Ammon's horn (tissue), 1 donor: ENCODE measurements at regions not wholly inside any gene's neighbourhood (a gene's known extent, or its start where the extent isn't known, plus 50 kb on each side); places are given as distances from the start of the nearest gene placed in this dataset.
"Not testable (repeated sequence)": the region's sequence is repeated elsewhere in the genome, so short reads cannot be mapped to it uniquely, and the experiment has no call there.

Source experiments
- DNase-seq: peaks from one replicate; pipeline ENCODE4 v3.0.0-alpha.2; 2016; ENCODE audit warnings: low spot score

GRCh38 chr16:72729552-72729951 lies 318.4 kb downstream of the ZFHX3 start:
- not testable (repeated sequence) for DNase-seq

- DNase-seq = no peak
Observed at GRCh38 chr16:72728516-72728915, 319.4 kb downstream of the ZFHX3 start.

GRCh38 chr16:72727565-72727964 lies 320.4 kb downstream of the ZFHX3 start:
- no peak for DNase-seq

GRCh38 chr16:72725643-72726042 lies 322.3 kb downstream of the ZFHX3 start:
- DNase-seq = no peak

GRCh38 chr16:72723781-72724180 lies 324.1 kb downstream of the ZFHX3 start:
- no peak for DNase-seq

- DNase-seq = peak; percentile 23
Observed at GRCh38 chr16:72722552-72722951, 325.4 kb downstream of the ZFHX3 start.

DNA sequence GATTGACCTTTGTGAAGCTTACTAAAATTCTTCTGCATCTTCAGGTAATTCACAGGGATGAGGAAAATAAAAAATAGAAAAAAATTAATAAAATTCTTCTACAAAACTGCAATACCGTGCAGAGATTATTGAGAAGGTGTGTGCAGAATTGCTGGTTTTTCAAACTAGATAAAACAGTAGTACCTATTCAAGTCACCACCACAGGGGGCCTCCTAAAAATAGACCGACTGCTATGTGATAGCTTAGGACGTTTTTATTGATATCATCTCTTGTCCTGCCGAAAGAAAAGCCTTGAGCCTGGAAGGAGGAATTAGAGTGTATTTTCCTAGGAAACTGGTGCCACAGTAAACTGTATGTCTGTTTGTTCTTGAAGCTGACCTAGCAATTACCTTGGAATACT lies 325.9 kb downstream of the ZFHX3 start:
- DNase-seq = no peak

DNA sequence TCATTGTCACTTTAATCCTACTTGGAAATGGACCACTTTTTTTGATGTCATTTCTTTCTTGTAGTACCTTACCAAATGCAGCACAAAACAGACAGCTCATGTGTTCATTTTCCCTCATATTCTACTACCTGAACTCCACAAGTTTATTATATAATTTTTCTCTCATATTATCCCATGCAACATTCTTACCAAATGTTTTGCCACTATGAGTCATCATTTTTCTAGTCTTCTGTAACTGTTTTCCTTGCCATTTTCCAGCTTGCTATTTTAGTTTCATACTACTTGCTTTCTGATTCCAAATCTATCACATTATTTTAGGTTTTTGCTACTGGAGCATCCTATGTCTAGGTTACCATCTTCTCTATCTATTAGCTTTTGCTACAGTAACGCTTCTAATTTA lies 332.7 kb downstream of the ZFHX3 start:
- DNase-seq = no peak

DNA sequence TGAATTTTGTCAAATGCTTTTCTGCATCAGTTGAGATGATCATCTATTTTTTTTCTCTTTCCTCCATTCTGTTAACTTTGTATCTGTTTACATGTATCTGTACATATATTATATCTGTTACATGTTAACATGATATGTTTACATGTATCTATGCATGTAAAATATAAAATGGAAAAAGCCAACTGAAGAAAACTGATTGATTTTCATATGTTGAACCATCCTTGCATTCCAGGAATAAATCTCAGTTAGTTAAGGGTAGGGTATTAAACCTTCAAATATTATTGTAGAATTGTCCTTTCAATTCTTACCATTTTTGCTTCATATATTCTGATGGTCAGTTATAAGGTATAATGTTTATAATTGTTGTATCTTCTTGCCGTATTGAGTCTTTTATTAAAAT lies 336.1 kb downstream of the ZFHX3 start:
- no peak for DNase-seq

DNA sequence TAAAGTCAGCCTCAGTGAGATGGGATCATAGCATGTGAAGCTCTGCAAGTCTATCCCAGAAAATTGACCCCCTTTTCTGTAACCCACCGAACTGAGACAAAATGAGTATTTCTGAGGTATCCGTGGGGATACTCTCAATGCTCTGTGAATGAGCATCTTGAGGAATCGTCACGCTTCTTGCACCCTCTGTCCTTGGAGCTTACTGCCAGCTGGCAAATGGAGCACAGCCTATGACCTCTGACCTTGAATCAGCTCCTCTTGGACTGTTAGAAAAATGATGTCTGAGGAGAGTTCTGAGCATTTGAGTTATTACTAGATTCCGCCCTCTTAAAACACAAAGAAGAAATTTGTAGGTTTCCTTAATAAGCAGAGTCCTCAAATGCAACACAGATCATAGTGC lies 342.1 kb downstream of the ZFHX3 start:
- DNase-seq = no peak

- DNase-seq = no peak
Observed at GRCh38 chr16:72704746-72705372, 343.1 kb downstream of the ZFHX3 start.

GRCh38 chr16:72689851-72690250 lies 358.1 kb downstream of the ZFHX3 start:
- no peak for DNase-seq

DNA sequence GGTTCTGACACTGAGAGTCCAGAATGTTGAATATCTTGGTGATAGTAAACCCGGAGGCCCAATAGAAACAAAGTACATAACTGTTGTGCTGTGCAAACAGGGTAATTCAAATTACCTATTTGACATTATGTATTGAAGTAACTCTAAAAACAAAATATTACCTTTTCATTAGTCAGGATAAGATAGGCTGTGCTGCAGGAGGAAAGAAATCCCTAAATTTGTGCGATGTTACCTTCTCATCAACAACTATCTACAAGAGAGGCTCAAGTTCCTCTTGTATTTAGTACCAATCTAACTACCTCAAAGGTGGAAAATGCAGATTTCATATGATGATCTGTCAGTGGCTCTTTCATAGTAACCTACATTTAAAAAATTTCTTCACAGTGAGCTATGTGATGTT lies 367.2 kb downstream of the ZFHX3 start:
- DNase-seq = no peak

- no peak for DNase-seq
Observed at GRCh38 chr16:72679856-72680255, 368.1 kb downstream of the ZFHX3 start.

DNA sequence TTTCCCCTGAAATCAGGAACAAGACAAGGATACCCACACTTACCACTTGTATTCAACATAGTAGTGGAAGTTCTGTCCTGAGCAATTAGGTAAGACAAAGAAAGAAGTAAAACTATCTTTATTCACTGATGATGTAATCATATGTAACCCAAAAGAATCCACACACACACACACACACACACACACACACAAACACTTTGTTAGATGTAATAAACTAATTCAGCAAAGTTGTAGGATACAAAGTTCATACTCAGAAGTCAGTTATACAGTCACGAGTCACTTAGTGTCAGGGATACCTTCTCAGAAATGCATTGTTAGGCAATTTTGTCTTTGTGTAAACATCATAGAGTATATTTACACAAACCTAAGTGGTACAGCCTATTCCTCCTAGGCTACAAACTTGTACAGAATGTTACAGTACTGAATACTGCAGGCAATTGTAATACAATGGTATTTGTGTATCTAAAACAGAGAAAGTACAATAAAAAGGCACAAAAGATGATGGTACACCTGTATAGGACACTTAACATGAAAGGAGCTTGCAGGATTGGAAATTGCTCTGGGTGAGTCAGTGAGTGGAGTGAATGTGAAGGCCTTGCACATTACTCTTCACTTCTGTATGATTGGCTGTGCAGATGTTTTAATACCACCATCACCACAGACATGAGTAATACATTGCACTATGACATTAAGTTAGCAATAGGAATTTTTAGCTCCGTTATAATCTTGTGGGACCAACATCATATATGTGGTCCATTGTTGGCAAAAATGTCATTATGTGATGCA lies 370.1 kb downstream of the ZFHX3 start:
- DNase-seq = no peak

DNA sequence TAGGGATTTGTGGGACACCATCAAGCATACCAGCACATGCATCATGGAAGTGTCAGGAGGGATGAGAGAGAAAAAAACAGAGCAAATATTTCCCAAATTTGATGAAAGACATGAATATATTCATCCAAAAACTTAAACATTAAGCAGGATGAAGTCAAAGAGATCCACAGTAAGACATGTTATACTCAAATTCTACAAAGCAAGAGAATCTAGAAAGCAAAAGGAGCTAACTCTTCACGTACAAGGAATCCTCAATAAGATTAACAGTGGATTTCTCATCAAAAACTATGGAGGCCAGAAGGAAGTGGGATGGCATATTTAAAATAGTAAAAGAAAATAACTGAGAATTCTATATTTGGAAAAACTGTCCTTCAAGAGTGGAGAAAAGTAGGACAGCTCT lies 374.8 kb downstream of the ZFHX3 start:
- DNase-seq = no peak

GRCh38 chr16:72666267-72666666 lies 381.7 kb downstream of the ZFHX3 start:
- no peak for DNase-seq

DNA sequence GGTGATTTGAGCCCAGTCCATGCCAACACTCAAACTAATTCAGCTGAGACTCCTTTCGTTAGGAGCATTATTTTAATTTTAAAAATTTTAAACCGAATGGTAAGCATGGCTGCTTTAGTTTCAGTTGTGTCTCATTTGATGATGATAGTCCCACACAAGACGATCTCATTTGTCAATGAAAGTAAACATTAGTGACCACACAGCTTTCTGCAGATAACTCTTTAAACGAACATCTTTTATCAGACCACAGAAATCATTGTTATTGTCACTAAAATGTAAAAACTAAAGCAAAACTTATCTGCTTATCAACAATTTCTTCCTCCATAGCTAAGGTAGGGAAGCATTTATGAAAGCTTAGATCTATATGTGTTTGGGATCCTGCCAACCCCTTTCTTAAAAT lies 382.2 kb downstream of the ZFHX3 start:
- DNase-seq = no peak

- peak; percentile 98 for DNase-seq
Observed at GRCh38 chr16:72664509-72665408, 383.2 kb downstream of the ZFHX3 start.

DNA sequence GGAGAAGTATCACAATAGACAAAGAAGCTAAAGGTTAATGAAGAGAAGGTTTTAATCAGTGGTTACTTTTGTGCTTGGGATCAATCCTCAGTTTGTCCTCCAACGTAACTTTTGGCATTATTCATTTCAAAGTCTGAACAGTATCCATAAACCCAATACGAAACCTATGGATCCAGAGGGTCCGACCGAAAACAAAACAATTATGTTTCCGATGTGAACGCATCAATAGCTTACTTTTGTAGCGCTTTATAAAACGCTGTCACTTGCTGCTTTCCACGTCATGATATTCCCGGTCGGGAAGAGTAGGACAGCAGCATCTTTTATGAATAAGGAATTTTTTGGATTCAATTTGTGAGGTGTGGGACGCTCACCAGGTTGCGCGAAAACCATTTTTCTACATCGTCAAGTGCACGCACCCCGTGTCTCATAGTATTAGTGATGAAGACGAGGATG lies 383.8 kb downstream of the ZFHX3 start:
- DNase-seq = no peak

DNA sequence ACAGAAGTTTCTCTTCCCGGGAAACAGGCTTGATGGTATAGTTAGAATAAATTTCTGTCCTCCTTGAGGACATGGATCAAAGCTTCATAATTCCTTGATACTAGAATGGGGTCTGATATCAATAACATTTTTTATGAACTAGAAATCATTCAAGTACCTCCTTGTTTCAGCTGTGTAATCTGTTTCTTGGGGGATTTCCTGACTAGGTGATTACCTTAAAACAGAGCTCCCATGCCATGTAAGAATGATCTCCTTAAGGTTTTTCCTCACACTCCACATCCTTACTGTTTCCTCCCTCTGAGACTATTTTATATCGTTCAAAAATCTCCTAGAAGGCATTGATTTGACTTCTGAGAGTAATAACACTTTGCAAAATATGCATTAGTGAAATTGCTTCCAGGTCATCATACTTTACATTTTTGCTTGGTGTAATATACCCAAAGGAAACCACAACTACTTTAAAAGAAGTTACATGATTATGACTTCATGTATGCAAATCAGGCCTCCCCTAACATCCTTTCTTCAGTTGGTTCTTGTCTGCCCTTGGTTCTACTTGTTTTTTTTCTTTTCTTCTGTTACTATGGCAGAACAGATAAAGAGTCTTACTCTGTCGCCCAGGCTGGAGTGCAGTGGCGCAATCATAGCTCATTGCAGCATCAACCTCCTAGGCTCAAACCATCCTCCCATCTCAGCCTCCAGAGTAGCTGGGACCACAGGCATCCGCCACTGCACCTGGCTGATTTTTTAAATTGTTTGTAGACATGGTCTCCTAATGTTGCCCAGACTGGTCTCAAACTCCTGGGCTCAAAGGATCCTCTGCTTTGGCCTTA lies 388.8 kb downstream of the ZFHX3 start:
- no peak for DNase-seq

- DNase-seq = no peak
Observed at GRCh38 chr16:72657791-72658190, 390.1 kb downstream of the ZFHX3 start.
